ENCODE measurements at regions not wholly inside any gene's neighbourhood (a gene's known extent, or its start where the extent isn't known, plus 50 kb on each side); places are given as distances from the start of the nearest gene placed in this dataset.
"Not testable (repeated sequence)": the region's sequence is repeated elsewhere in the genome, so short reads cannot be mapped to it uniquely, and the experiment has no call there.

GRCh38 chr2:128598260-128598659 lies 279.6 kb upstream of the HS6ST1 start:
- TF ChIP-seq, protein P1, sequence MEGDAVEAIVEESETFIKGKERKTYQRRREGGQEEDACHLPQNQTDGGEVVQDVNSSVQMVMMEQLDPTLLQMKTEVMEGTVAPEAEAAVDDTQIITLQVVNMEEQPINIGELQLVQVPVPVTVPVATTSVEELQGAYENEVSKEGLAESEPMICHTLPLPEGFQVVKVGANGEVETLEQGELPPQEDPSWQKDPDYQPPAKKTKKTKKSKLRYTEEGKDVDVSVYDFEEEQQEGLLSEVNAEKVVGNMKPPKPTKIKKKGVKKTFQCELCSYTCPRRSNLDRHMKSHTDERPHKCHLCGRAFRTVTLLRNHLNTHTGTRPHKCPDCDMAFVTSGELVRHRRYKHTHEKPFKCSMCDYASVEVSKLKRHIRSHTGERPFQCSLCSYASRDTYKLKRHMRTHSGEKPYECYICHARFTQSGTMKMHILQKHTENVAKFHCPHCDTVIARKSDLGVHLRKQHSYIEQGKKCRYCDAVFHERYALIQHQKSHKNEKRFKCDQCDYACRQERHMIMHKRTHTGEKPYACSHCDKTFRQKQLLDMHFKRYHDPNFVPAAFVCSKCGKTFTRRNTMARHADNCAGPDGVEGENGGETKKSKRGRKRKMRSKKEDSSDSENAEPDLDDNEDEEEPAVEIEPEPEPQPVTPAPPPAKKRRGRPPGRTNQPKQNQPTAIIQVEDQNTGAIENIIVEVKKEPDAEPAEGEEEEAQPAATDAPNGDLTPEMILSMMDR (IDR thresholded peaks at IDR 0.05; ENCODE audit: poor library complexity) = not testable (repeated sequence)
- not testable (repeated sequence) for TF ChIP-seq EZH2 (IDR thresholded peaks at IDR 0.05; ENCODE audit: borderline replicate concordance); EZH2phosphoT487 (IDR thresholded peaks at IDR 0.05; ENCODE audit: low read depth, severe bottlenecking, unreplicated experiment)
